Nephron progenitor cell (in vitro differentiated cells): ENCODE measurements at regions not wholly inside any gene's neighbourhood (a gene's known extent, or its start where the extent isn't known, plus 50 kb on each side); places are given as distances from the start of the nearest gene placed in this dataset.

Experiments
- DNase-seq: peaks from one replicate; pipeline ENCODE4 v3.0.0; 2021
- H3K27ac Mint-ChIP-seq: 2 replicates; pipeline ENCODE4 v1.8.0; 2021; ENCODE audit warnings: mild to moderate bottlenecking, moderate library complexity, mixed read lengths
- H3K27me3 Mint-ChIP-seq: 2 replicates; pipeline ENCODE4 v1.8.0; 2021; ENCODE audit warnings: mild to moderate bottlenecking, low read depth, mixed read lengths; ENCODE audit not compliant: poor library complexity
- H3K36me3 Mint-ChIP-seq: 2 replicates; pipeline ENCODE4 v1.8.0; 2021; ENCODE audit warnings: low read depth, mixed read lengths
- H3K4me1 Mint-ChIP-seq: 2 replicates; pipeline ENCODE4 v1.8.0; 2021; ENCODE audit warnings: mixed read lengths
- H3K4me3 Mint-ChIP-seq: 2 replicates; pipeline ENCODE4 v1.8.0; 2021; ENCODE audit warnings: mild to moderate bottlenecking, moderate library complexity, mixed read lengths
- H3K9me3 Mint-ChIP-seq: 2 replicates; pipeline ENCODE4 v1.8.0; 2021; ENCODE audit warnings: mild to moderate bottlenecking, moderate library complexity, mixed read lengths
- CTCF ChIP-seq: fragments of 200-600 bp; sonication (generic); IDR thresholded peaks from 2 replicates; pipeline ENCODE4 v1.5.0; 2021; ENCODE audit warnings: antibody characterized with exemption

DNA sequence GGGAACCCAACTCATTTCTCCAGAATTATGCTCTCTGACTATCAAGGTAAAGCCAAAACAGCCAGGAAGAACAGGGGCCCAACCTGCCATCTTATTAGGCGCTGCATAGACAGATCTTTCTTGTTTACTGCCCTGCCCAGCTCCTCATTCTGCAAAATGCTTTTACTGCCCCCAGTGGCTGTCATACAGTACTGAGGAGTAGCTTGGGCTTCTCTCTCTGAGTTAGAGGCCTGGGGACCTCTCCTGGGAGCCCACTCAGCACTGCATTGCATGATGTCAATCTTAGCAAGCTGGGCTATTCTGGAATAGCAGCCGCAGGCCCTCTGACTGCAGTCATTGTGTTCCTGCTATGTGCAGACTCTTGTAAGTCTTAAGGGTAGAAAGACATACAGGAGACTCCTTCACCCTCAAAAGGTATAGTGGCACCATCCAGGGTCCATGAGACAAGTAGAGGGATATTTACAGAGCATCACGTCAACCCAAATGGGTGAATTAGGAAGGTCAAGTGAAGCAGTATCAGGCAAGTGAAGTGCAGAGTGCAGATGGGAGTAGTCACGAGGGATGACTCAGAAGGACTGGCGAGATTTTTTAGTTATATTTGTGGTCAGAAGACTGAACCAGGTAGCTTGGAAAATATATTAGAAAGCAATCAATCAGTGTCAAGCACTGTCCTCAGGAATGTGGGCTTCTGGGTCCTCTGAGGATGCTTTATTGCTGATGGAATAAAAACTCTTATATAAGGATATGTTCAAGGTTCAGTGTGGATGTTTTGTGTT lies 294.1 kb upstream of the SFRP2 start:
- H3K9me3 Mint-ChIP-seq = no peaks in the 10 kb centered on the region
- peak; percentile 33 for TF ChIP-seq CTCF
- no peaks in the 10 kb centered on the region for H3K36me3 Mint-ChIP-seq
- no peaks in the 10 kb centered on the region for H3K4me1 Mint-ChIP-seq
- no peak overlapping the region for H3K4me3 Mint-ChIP-seq
- no peak for DNase-seq
- H3K27ac Mint-ChIP-seq = no peak overlapping the region
- peaks cover 4% of the 10 kb centered on the region for H3K27me3 Mint-ChIP-seq

DNA sequence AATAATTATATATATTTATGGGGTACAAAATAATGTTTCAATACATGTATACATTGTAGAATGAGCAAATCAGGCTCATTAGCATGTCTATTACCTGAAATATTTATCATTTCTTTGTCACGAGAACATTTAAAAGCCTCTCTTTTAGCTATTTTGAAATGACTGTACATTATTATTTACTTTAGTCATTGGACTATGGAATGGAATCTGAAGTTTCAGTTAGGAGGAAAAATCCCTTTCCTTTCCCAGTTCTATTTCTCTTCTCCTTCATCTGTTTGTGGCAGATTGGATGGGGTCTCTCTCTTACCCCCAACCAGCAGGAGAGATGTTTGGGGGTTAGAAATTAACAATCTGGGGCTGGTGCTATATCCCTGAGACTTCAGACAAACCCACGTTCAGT lies 292.5 kb upstream of the SFRP2 start:
- TF ChIP-seq CTCF = no peak
- H3K9me3 Mint-ChIP-seq = no peaks in the 10 kb centered on the region
- H3K27me3 Mint-ChIP-seq = peaks cover 3% of the 10 kb centered on the region
- H3K27ac Mint-ChIP-seq = no peak overlapping the region
- no peak for DNase-seq
- no peak overlapping the region for H3K4me3 Mint-ChIP-seq
- no peaks in the 10 kb centered on the region for H3K36me3 Mint-ChIP-seq
- no peaks in the 10 kb centered on the region for H3K4me1 Mint-ChIP-seq

DNA sequence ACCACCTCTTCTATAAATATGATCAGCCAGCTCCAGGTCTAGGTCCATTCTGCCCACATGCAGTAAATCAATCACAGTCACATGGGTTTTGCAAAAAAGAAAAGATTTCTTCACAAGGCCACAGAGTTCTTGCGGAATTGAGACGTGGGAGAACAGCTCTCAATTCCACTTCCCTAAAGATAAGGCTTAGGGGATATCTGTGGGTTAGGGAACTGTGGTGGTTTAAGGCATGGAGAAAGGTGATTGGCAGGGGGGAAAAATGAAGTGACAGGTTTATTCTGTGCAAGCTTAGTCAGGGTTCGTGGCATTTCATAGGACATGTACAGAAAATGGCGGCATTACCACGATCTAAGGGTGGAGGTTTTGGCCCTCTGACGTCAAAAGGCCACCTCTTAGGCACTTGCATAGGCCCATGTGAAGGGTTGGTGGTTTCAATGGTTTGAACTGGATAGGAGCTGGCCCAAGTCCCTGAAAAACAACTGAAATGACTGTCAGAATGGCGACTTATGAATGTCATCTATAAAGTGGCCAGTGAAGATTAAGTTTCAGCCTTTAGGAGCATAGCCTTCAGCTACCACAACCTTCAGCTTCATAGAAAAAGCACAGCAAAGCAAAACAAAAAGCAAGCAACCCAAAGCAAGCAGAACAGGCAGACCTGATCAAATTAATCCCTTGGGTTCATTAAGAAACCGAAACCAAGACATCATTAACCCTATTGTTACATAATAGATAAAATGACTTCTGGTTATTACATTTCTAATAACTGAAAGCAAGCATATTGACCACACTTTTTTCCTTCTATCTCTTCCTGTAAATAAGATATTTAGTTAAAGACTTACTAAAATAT lies 289.8 kb upstream of the SFRP2 start:
- no peak for TF ChIP-seq CTCF
- no peak overlapping the region for H3K4me3 Mint-ChIP-seq

DNA sequence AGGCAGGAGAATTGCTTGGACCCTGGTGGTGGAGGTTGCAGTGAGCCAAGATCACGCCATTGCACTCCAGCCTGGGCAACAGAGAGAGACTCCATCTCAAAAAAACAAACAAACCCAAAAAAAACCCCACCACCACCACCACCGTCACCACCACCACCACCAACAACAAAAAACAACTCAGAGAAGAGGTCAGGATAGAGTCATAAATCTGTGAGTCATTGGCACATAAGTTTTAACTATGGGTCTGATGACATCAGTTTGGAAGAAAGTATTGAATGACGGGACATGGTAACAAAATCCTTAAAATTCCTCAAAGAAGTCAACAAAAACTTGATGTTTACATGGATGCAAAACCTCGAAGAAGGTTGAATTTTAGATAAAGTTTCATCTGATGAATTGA lies 288.0 kb upstream of the SFRP2 start:
- TF ChIP-seq CTCF = no peak
- H3K27me3 Mint-ChIP-seq = no peaks in the 10 kb centered on the region

More for the DNA sequence above, 289.8 kb upstream of the SFRP2 start:
- Mint-ChIP-seq H3K27me3 (no peaks in the 10 kb centered on the region), H3K4me1 (no peaks in the 10 kb centered on the region), H3K36me3 (no peaks in the 10 kb centered on the region), H3K27ac (no peak overlapping the region), H3K9me3 (no peaks in the 10 kb centered on the region)
- DNase-seq = no peak

GRCh38 chr4:154073107-154073822 lies 284.4 kb upstream of the SFRP2 start:
- TF ChIP-seq CTCF = no peak
- H3K4me3 Mint-ChIP-seq = no peak overlapping the region
- H3K36me3 Mint-ChIP-seq = no peaks in the 10 kb centered on the region
- no peak overlapping the region for H3K27ac Mint-ChIP-seq
- peaks cover 4% of the 10 kb centered on the region for H3K9me3 Mint-ChIP-seq
- peaks cover 13% of the 10 kb centered on the region for H3K4me1 Mint-ChIP-seq
- H3K27me3 Mint-ChIP-seq = no peaks in the 10 kb centered on the region
- no peak for DNase-seq

More for the DNA sequence above, 288.0 kb upstream of the SFRP2 start:
- Mint-ChIP-seq H3K9me3 (peaks cover 4% of the 10 kb centered on the region), H3K4me1 (no peaks in the 10 kb centered on the region), H3K36me3 (no peaks in the 10 kb centered on the region), H3K27ac (no peak overlapping the region), H3K4me3 (no peak overlapping the region)
- DNase-seq = no peak
